Lung (tissue), 11 donors: ENCODE measurements at regions not wholly inside any gene's neighbourhood (a gene's known extent, or its start where the extent isn't known, plus 50 kb on each side); places are given as distances from the start of the nearest gene placed in this dataset.

ENCODE experiments used
- ATAC-seq: fragments of 200-7000 bp; cut with Tn5 transposase; one replicate; pipeline ENCODE4 v1.9.1; 2020; ENCODE audit warnings: moderate number of reproducible peaks; ENCODE audit not compliant: insufficient read depth, low FRiP score
- DNase-seq, 3 donors: peaks; one replicate each; pipeline ENCODE4 v3.0.0-alpha.2; 2013 to 2017
- H3K27ac ChIP-seq, 2 donors: one replicate each; pipeline ENCODE4 v1.5.1; 2013; ENCODE audit warnings: mild to moderate bottlenecking in 2 of 2, moderate library complexity in 2 of 2, control low read depth in 1 of 2, inconsistent platforms in 1 of 2, low read depth in 1 of 2, low read length in 1 of 2
- H3K27me3 ChIP-seq, 3 donors: one replicate each; pipeline ENCODE4 v1.5.1; 2013; ENCODE audit warnings: low read length in 2 of 3; ENCODE audit not compliant: control insufficient read depth in 3 of 3, insufficient read depth in 3 of 3
- H3K36me3 ChIP-seq, 4 donors: one replicate each; pipeline ENCODE4 v1.5.1; 2013; ENCODE audit warnings: low read length in 4 of 4, mild to moderate bottlenecking in 1 of 4, moderate library complexity in 1 of 4; ENCODE audit not compliant: control insufficient read depth in 4 of 4, insufficient read depth in 4 of 4
- H3K4me1 ChIP-seq, 5 donors: one replicate each; pipeline ENCODE4 v1.5.1; 2013; ENCODE audit warnings: low read length in 5 of 5, mild to moderate bottlenecking in 2 of 5, moderate library complexity in 1 of 5; ENCODE audit not compliant: control insufficient read depth in 5 of 5, insufficient read depth in 5 of 5
- H3K4me3 ChIP-seq: one replicate; pipeline ENCODE4 v1.5.1; 2013; ENCODE audit warnings: mild to moderate bottlenecking, control low read depth, moderate library complexity
- H3K9ac ChIP-seq, 2 donors: one replicate each; pipeline ENCODE4 v1.5.1; 2013; ENCODE audit warnings: low read length in 2 of 2, control low read depth in 1 of 2; ENCODE audit not compliant: insufficient read depth in 1 of 2
- H3K9me3 ChIP-seq, 4 donors: one replicate each; pipeline ENCODE4 v1.5.1; 2013; ENCODE audit warnings: low read length in 3 of 4, mild to moderate bottlenecking in 1 of 4, moderate library complexity in 1 of 4; ENCODE audit not compliant: control insufficient read depth in 4 of 4, insufficient read depth in 3 of 4
- CTCF ChIP-seq: IDR thresholded peaks from 2 replicates; pipeline ENCODE4 v1.5.1; 2012; ENCODE audit warnings: mild to moderate bottlenecking; ENCODE audit errors: control extremely low read depth, extremely low read depth
- WGBS, 2 donors: extraction: QIAGEN DNeasy Blood & Tissue Kit; methylation state at CpG; one replicate each; pipeline ENCODE4 v1.1.7; 2013; 5-methylcytosine and 5-hydroxymethylcytosine counted together
- donor health status: control.
- donor health status: control.
- donor health status: Bipolar disorder and iron deficiency.
- donor health status: healthy.
- donor health status: DM: yes; HTN: yes; CAD: no.

- H3K9me3 ChIP-seq, result no peaks in the 10 kb centered on the region
- ATAC-seq (no peak), DNase-seq (no peak)
- no peaks in the 10 kb centered on the region for H3K27me3 ChIP-seq
- no peak overlapping the region for H3K4me3 ChIP-seq
- 83 to 86% methylated on average over 1 of the region's 1 CpG for WGBS, 2 donors
- no peak overlapping the region for H3K9ac ChIP-seq
- no peaks in the 10 kb centered on the region for H3K36me3 ChIP-seq
- no peak for TF ChIP-seq CTCF
- H3K4me1 ChIP-seq, result no peaks in the 10 kb centered on the region
- no peak overlapping the region for H3K27ac ChIP-seq
Observed at GRCh38 chr15:35888815-35889214, 342.9 kb upstream of the DPH6 start.

GRCh38 chr15:35907511-35907910 is 361.5 kb upstream of the DPH6 start:
- peak in 2 of 3 donors; percentile 86 to 87 for DNase-seq
- TF ChIP-seq CTCF, result no peak
- 46 to 65% methylated on average over 3 of the region's 3 CpGs for WGBS, 2 donors
- H3K27me3 ChIP-seq, result no peaks in the 10 kb centered on the region
- ATAC-seq, result no peak
- no peak overlapping the region for H3K4me3 ChIP-seq
- H3K27ac ChIP-seq, result no peak overlapping the region
- H3K36me3 ChIP-seq, result no peaks in the 10 kb centered on the region
- no peak overlapping the region for H3K9ac ChIP-seq
- peaks cover 0 to 5% (median 0%) of the 10 kb centered on the region in 5 donors for H3K4me1 ChIP-seq
- H3K9me3 ChIP-seq, result no peaks in the 10 kb centered on the region

GRCh38 chr15:35909414-35909813 is 363.4 kb upstream of the DPH6 start:
- TF ChIP-seq CTCF, result no peak
- DNase-seq, result no peak
- WGBS, 2 donors, result 90 to 97% methylated on average over 3 of the region's 3 CpGs

GRCh38 chr15:35910227-35910626 is 364.3 kb upstream of the DPH6 start:
- H3K4me3 ChIP-seq, result no peak overlapping the region
- no peak overlapping the region for H3K27ac ChIP-seq
- peaks cover 0 to 9% (median 2%) of the 10 kb centered on the region in 4 donors for H3K9me3 ChIP-seq
- ATAC-seq (no peak), DNase-seq (no peak)
- WGBS, 2 donors, result 94 to 97% methylated on average over 2 of the region's 2 CpGs
- H3K36me3 ChIP-seq, result no peaks in the 10 kb centered on the region
- no peak for TF ChIP-seq CTCF
- no peaks in the 10 kb centered on the region for H3K27me3 ChIP-seq
- peaks cover 0 to 5% (median 0%) of the 10 kb centered on the region in 5 donors for H3K4me1 ChIP-seq
- no peak overlapping the region for H3K9ac ChIP-seq

More at GRCh38 chr15:35909414-35909813, 363.4 kb upstream of the DPH6 start:
- Histone ChIP-seq H3K27ac (no peak overlapping the region), H3K9ac (no peak overlapping the region), H3K4me1 (peaks cover 0 to 5% (median 0%) of the 10 kb centered on the region in 5 donors), H3K4me3 (no peak overlapping the region), H3K36me3 (no peaks in the 10 kb centered on the region), H3K27me3 (no peaks in the 10 kb centered on the region), H3K9me3 (peaks cover 0 to 4% (median 2%) of the 10 kb centered on the region in 4 donors)
- no peak for ATAC-seq
